ENCODE measurements at regions not wholly inside any gene's neighbourhood (a gene's known extent, or its start where the extent isn't known, plus 50 kb on each side); places are given as distances from the start of the nearest gene placed in this dataset.

- H3K27me3 ChIP-seq (ENCODE audit: low read depth): no peaks in the 10 kb centered on the region
- in situ Hi-C loops (cut with MboI; ENCODE audit: low sequenced_read_pairs): no loop called here
- no peaks in the 10 kb centered on the region for H3K36me3 ChIP-seq (replicated peaks)
- DNase-seq (ENCODE audit: low spot score in 2 of 2): no peak
- H3K4me1 ChIP-seq: no peaks in the 10 kb centered on the region
- H3K9me3 ChIP-seq: no peaks in the 10 kb centered on the region
- no peak overlapping the region for H3K4me3 ChIP-seq
Observed at GRCh38 chr15:61519296-61519695, 290.2 kb upstream of the RORA start.

GRCh38 chr15:61518191-61518950, 289.3 kb upstream of the RORA start:
- Histone ChIP-seq H3K4me1 (no peaks in the 10 kb centered on the region), H3K4me3 (no peak overlapping the region), H3K36me3 (replicated peaks) (no peaks in the 10 kb centered on the region), H3K27me3 (ENCODE audit: low read depth) (no peaks in the 10 kb centered on the region), H3K9me3 (no peaks in the 10 kb centered on the region)
- no peak for DNase-seq (ENCODE audit: low spot score in 2 of 2)
- in situ Hi-C loops (cut with MboI; ENCODE audit: low sequenced_read_pairs): no loop called here

GRCh38 chr15:61517776-61518175, 288.7 kb upstream of the RORA start:
- H3K27me3 ChIP-seq (ENCODE audit: low read depth): no peaks in the 10 kb centered on the region
- no peaks in the 10 kb centered on the region for H3K4me1 ChIP-seq
- H3K36me3 ChIP-seq (replicated peaks): no peaks in the 10 kb centered on the region
- no peak overlapping the region for H3K4me3 ChIP-seq
- no peaks in the 10 kb centered on the region for H3K9me3 ChIP-seq
- in situ Hi-C loops (cut with MboI; ENCODE audit: low sequenced_read_pairs): no loop called here
- no peak for DNase-seq (ENCODE audit: low spot score in 2 of 2)

- DNase-seq (ENCODE audit: low spot score in 2 of 2): no peak
- in situ Hi-C loops (cut with MboI; ENCODE audit: low sequenced_read_pairs): no loop called here
- H3K4me1 ChIP-seq: no peaks in the 10 kb centered on the region
Observed at GRCh38 chr15:61517335-61517734, 288.2 kb upstream of the RORA start.

GRCh38 chr15:61511756-61512155, 282.7 kb upstream of the RORA start:
- no peaks in the 10 kb centered on the region for H3K9me3 ChIP-seq
- H3K27me3 ChIP-seq (ENCODE audit: low read depth): no peaks in the 10 kb centered on the region
- no peak for DNase-seq (ENCODE audit: low spot score in 2 of 2)
- H3K36me3 ChIP-seq (replicated peaks): no peaks in the 10 kb centered on the region
- in situ Hi-C loops (cut with MboI; ENCODE audit: low sequenced_read_pairs): no loop called here
- H3K4me1 ChIP-seq: no peaks in the 10 kb centered on the region
- H3K4me3 ChIP-seq: no peak overlapping the region

More at GRCh38 chr15:61517335-61517734, 288.2 kb upstream of the RORA start:
- Histone ChIP-seq H3K4me3 (no peak overlapping the region), H3K9me3 (no peaks in the 10 kb centered on the region), H3K36me3 (replicated peaks) (no peaks in the 10 kb centered on the region), H3K27me3 (ENCODE audit: low read depth) (no peaks in the 10 kb centered on the region)

- Histone ChIP-seq H3K36me3 (replicated peaks) (no peaks in the 10 kb centered on the region), H3K9me3 (no peaks in the 10 kb centered on the region), H3K27me3 (ENCODE audit: low read depth) (no peaks in the 10 kb centered on the region), H3K4me3 (no peak overlapping the region), H3K4me1 (no peaks in the 10 kb centered on the region)
- in situ Hi-C loops (cut with MboI; ENCODE audit: low sequenced_read_pairs): no loop called here
- DNase-seq (ENCODE audit: low spot score in 2 of 2): no peak
Observed at GRCh38 chr15:61511089-61511488, 282.0 kb upstream of the RORA start.

- H3K4me1 ChIP-seq: no peaks in the 10 kb centered on the region
- H3K4me3 ChIP-seq: no peak overlapping the region
- H3K9me3 ChIP-seq: no peaks in the 10 kb centered on the region
- no peaks in the 10 kb centered on the region for H3K36me3 ChIP-seq (replicated peaks)
- no peak for DNase-seq (ENCODE audit: low spot score in 2 of 2)
- H3K27me3 ChIP-seq (ENCODE audit: low read depth): no peaks in the 10 kb centered on the region
- in situ Hi-C loops (cut with MboI; ENCODE audit: low sequenced_read_pairs): no loop called here
Observed at GRCh38 chr15:61509327-61509840, 280.3 kb upstream of the RORA start.

- in situ Hi-C loops (cut with MboI; ENCODE audit: low sequenced_read_pairs): no loop called here
- Histone ChIP-seq H3K27me3 (ENCODE audit: low read depth) (no peaks in the 10 kb centered on the region), H3K4me3 (no peak overlapping the region), H3K4me1 (no peaks in the 10 kb centered on the region), H3K36me3 (replicated peaks) (no peaks in the 10 kb centered on the region), H3K9me3 (peaks cover 5% of the 10 kb centered on the region; the same call in 1 of the 2 replicates)
- no peak for DNase-seq (ENCODE audit: low spot score in 2 of 2)
Observed at GRCh38 chr15:61503383-61503969, 274.4 kb upstream of the RORA start.

- no peak for DNase-seq (ENCODE audit: low spot score in 2 of 2)
- in situ Hi-C loops (cut with MboI; ENCODE audit: low sequenced_read_pairs): no loop called here
Observed at GRCh38 chr15:61501815-61502389, 272.8 kb upstream of the RORA start.

GRCh38 chr15:61500951-61501620, 272.0 kb upstream of the RORA start:
- Histone ChIP-seq H3K4me3 (no peak overlapping the region), H3K4me1 (no peaks in the 10 kb centered on the region), H3K36me3 (replicated peaks) (no peaks in the 10 kb centered on the region), H3K27me3 (ENCODE audit: low read depth) (no peaks in the 10 kb centered on the region), H3K9me3 (peaks cover 5% of the 10 kb centered on the region; the same call in 1 of the 2 replicates)
- DNase-seq (ENCODE audit: low spot score in 2 of 2): no peak
- in situ Hi-C loops (cut with MboI; ENCODE audit: low sequenced_read_pairs): no loop called here

More at GRCh38 chr15:61501815-61502389, 272.8 kb upstream of the RORA start:
- no peak overlapping the region for H3K4me3 ChIP-seq
- H3K27me3 ChIP-seq (ENCODE audit: low read depth): no peaks in the 10 kb centered on the region
- H3K36me3 ChIP-seq (replicated peaks): no peaks in the 10 kb centered on the region
- H3K4me1 ChIP-seq: no peaks in the 10 kb centered on the region
- H3K9me3 ChIP-seq: peaks cover 5% of the 10 kb centered on the region; the same call in 1 of the 2 replicates

- in situ Hi-C loops (cut with MboI; ENCODE audit: low sequenced_read_pairs): no loop called here
- no peak for DNase-seq (ENCODE audit: low spot score in 2 of 2)
- no peak overlapping the region for H3K4me3 ChIP-seq
- H3K4me1 ChIP-seq: no peaks in the 10 kb centered on the region
- no peaks in the 10 kb centered on the region for H3K27me3 ChIP-seq (ENCODE audit: low read depth)
- peaks cover 5% of the 10 kb centered on the region; the same call in 1 of the 2 replicates for H3K9me3 ChIP-seq
- no peaks in the 10 kb centered on the region for H3K36me3 ChIP-seq (replicated peaks)
Observed at GRCh38 chr15:61500523-61500922, 271.4 kb upstream of the RORA start.

GRCh38 chr15:61499376-61499775, 270.3 kb upstream of the RORA start:
- no peak overlapping the region for H3K4me3 ChIP-seq
- no peaks in the 10 kb centered on the region for H3K4me1 ChIP-seq
- H3K27me3 ChIP-seq (ENCODE audit: low read depth): no peaks in the 10 kb centered on the region
- DNase-seq (ENCODE audit: low spot score in 2 of 2): no peak
- H3K36me3 ChIP-seq (replicated peaks): no peaks in the 10 kb centered on the region
- in situ Hi-C loops (cut with MboI; ENCODE audit: low sequenced_read_pairs): no loop called here
- H3K9me3 ChIP-seq: peaks cover 5% of the 10 kb centered on the region; the same call in 1 of the 2 replicates

GRCh38 chr15:61489571-61489970, 260.5 kb upstream of the RORA start:
- Histone ChIP-seq H3K36me3 (replicated peaks) (no peaks in the 10 kb centered on the region), H3K9me3 (no peaks in the 10 kb centered on the region), H3K4me3 (no peak overlapping the region), H3K4me1 (no peaks in the 10 kb centered on the region), H3K27me3 (ENCODE audit: low read depth) (no peaks in the 10 kb centered on the region)
- in situ Hi-C loops (cut with MboI; ENCODE audit: low sequenced_read_pairs): no loop called here
- no peak for DNase-seq (ENCODE audit: low spot score in 2 of 2)
